ENCODE measurements at regions not wholly inside any gene's neighbourhood (a gene's known extent, or its start where the extent isn't known, plus 50 kb on each side); places are given as distances from the start of the nearest gene placed in this dataset.

GRCh38 chr1:73820843-73821242, 377.1 kb downstream of the LRRIQ3 start:
- no peak for DNase-seq
- Histone ChIP-seq H3K4me1 (ENCODE audit: insufficient read depth, low read length) (no peaks in the 10 kb centered on the region), H3K27ac (ENCODE audit: low read depth, low read length) (no peak overlapping the region), H3K27me3 (ENCODE audit: insufficient read depth, low read length) (no peaks in the 10 kb centered on the region), H3K9me3 (ENCODE audit: control insufficient read depth in 1 of 2, low read length in 2 of 2) (no peaks in the 10 kb centered on the region), H3K4me3 (ENCODE audit: low read length in 2 of 2) (no peak overlapping the region), H3K36me3 (ENCODE audit: insufficient read depth, low read length) (no peaks in the 10 kb centered on the region)
- no peaks in the 10 kb centered on the region for H3K36me3 Mint-ChIP-seq
- no peaks in the 10 kb centered on the region for H3K27me3 Mint-ChIP-seq
- H3K4me3 Mint-ChIP-seq: no peak overlapping the region
- intact Hi-C loops (cut with micrococcal nuclease): no loop called here
- ChIA-PET CTCF (ENCODE audit: partially characterized antibody) (no interaction called here), POLR2A (ENCODE audit: partially characterized antibody) (no interaction called here)
- no peak overlapping the region for H3K27ac Mint-ChIP-seq
- peaks cover 0 to 11% (median 5%) of the 10 kb centered on the region in 8 donors for H3K9me3 Mint-ChIP-seq
- no peaks in the 10 kb centered on the region for H3K4me1 Mint-ChIP-seq

GRCh38 chr1:73813716-73814115, 384.3 kb downstream of the LRRIQ3 start:
- Mint-ChIP-seq H3K36me3 (no peaks in the 10 kb centered on the region), H3K9me3 (peaks cover 0 to 13% (median 6%) of the 10 kb centered on the region in 8 donors), H3K27me3 (no peaks in the 10 kb centered on the region), H3K4me3 (no peak overlapping the region), H3K27ac (no peak overlapping the region), H3K4me1 (no peaks in the 10 kb centered on the region)
- H3K27me3 ChIP-seq (ENCODE audit: insufficient read depth, low read length): no peaks in the 10 kb centered on the region
- no peaks in the 10 kb centered on the region for H3K9me3 ChIP-seq (ENCODE audit: control insufficient read depth in 1 of 2, low read length in 2 of 2)
- intact Hi-C loops (cut with micrococcal nuclease): no loop called here
- no peak for DNase-seq
- ChIA-PET POLR2A (ENCODE audit: partially characterized antibody) (no interaction called here), CTCF (ENCODE audit: partially characterized antibody) (no interaction called here)
- no peaks in the 10 kb centered on the region for H3K4me1 ChIP-seq (ENCODE audit: insufficient read depth, low read length)
- no peak overlapping the region for H3K27ac ChIP-seq (ENCODE audit: low read depth, low read length)
- no peak overlapping the region for H3K4me3 ChIP-seq (ENCODE audit: low read length in 2 of 2)
- no peaks in the 10 kb centered on the region for H3K36me3 ChIP-seq (ENCODE audit: insufficient read depth, low read length)

- Histone ChIP-seq H3K4me1 (ENCODE audit: insufficient read depth, low read length) (no peaks in the 10 kb centered on the region), H3K27ac (ENCODE audit: low read depth, low read length) (no peak overlapping the region), H3K4me3 (ENCODE audit: low read length in 2 of 2) (no peak overlapping the region), H3K9me3 (ENCODE audit: control insufficient read depth in 1 of 2, low read length in 2 of 2) (no peaks in the 10 kb centered on the region), H3K27me3 (ENCODE audit: insufficient read depth, low read length) (no peaks in the 10 kb centered on the region), H3K36me3 (ENCODE audit: insufficient read depth, low read length) (no peaks in the 10 kb centered on the region)
- no peak overlapping the region for H3K27ac Mint-ChIP-seq
- no peak for DNase-seq
- ChIA-PET CTCF (ENCODE audit: partially characterized antibody) (no interaction called here), POLR2A (ENCODE audit: partially characterized antibody) (no interaction called here)
- H3K4me3 Mint-ChIP-seq: no peak overlapping the region
- H3K4me1 Mint-ChIP-seq: no peaks in the 10 kb centered on the region
- H3K36me3 Mint-ChIP-seq: no peaks in the 10 kb centered on the region
- intact Hi-C loops (cut with micrococcal nuclease): no loop called here
- no peaks in the 10 kb centered on the region for H3K27me3 Mint-ChIP-seq
- peaks cover 0 to 13% (median 6%) of the 10 kb centered on the region in 8 donors for H3K9me3 Mint-ChIP-seq
These were observed 384.7 kb downstream of the LRRIQ3 start for GRCh38 chr1:73813236-73813635.

GRCh38 chr1:73811798-73812197, 386.2 kb downstream of the LRRIQ3 start:
- H3K27ac Mint-ChIP-seq: no peak overlapping the region
- H3K4me1 Mint-ChIP-seq: no peaks in the 10 kb centered on the region
- Histone ChIP-seq H3K4me1 (ENCODE audit: insufficient read depth, low read length) (no peaks in the 10 kb centered on the region), H3K27ac (ENCODE audit: low read depth, low read length) (no peak overlapping the region), H3K4me3 (ENCODE audit: low read length in 2 of 2) (no peak overlapping the region), H3K9me3 (ENCODE audit: control insufficient read depth in 1 of 2, low read length in 2 of 2) (no peaks in the 10 kb centered on the region), H3K36me3 (ENCODE audit: insufficient read depth, low read length) (no peaks in the 10 kb centered on the region), H3K27me3 (ENCODE audit: insufficient read depth, low read length) (no peaks in the 10 kb centered on the region)
- DNase-seq: no peak
- peaks cover 0 to 1% of the 10 kb centered on the region in 2 donors for H3K27me3 Mint-ChIP-seq
- H3K36me3 Mint-ChIP-seq: no peaks in the 10 kb centered on the region
- ChIA-PET POLR2A (ENCODE audit: partially characterized antibody) (no interaction called here), CTCF (ENCODE audit: partially characterized antibody) (no interaction called here)
- H3K4me3 Mint-ChIP-seq: no peak overlapping the region
- intact Hi-C loops (cut with micrococcal nuclease): no loop called here
- peaks cover 0 to 11% (median 6%) of the 10 kb centered on the region in 8 donors for H3K9me3 Mint-ChIP-seq

- no peak overlapping the region for H3K4me3 ChIP-seq (ENCODE audit: low read length in 2 of 2)
- ChIA-PET POLR2A (ENCODE audit: partially characterized antibody) (no interaction called here), CTCF (ENCODE audit: partially characterized antibody) (no interaction called here)
- Mint-ChIP-seq H3K36me3 (no peaks in the 10 kb centered on the region), H3K9me3 (peaks cover 0 to 4% (median 0%) of the 10 kb centered on the region in 8 donors), H3K4me1 (no peaks in the 10 kb centered on the region), H3K27ac (no peak overlapping the region), H3K4me3 (no peak overlapping the region), H3K27me3 (peaks cover 0 to 1% of the 10 kb centered on the region in 2 donors)
- intact Hi-C loops (cut with micrococcal nuclease): no loop called here
- no peaks in the 10 kb centered on the region for H3K27me3 ChIP-seq (ENCODE audit: insufficient read depth, low read length)
- H3K4me1 ChIP-seq (ENCODE audit: insufficient read depth, low read length): no peaks in the 10 kb centered on the region
- no peak overlapping the region for H3K27ac ChIP-seq (ENCODE audit: low read depth, low read length)
- H3K9me3 ChIP-seq (ENCODE audit: control insufficient read depth in 1 of 2, low read length in 2 of 2): no peaks in the 10 kb centered on the region
- no peaks in the 10 kb centered on the region for H3K36me3 ChIP-seq (ENCODE audit: insufficient read depth, low read length)
- DNase-seq: no peak
These were observed 393.0 kb downstream of the LRRIQ3 start for GRCh38 chr1:73804935-73805334.

GRCh38 chr1:73803380-73803779, 394.6 kb downstream of the LRRIQ3 start:
- H3K4me3 ChIP-seq (ENCODE audit: low read length in 2 of 2): no peak overlapping the region
- H3K36me3 ChIP-seq (ENCODE audit: insufficient read depth, low read length): no peaks in the 10 kb centered on the region
- no peaks in the 10 kb centered on the region for H3K27me3 ChIP-seq (ENCODE audit: insufficient read depth, low read length)
- H3K4me1 ChIP-seq (ENCODE audit: insufficient read depth, low read length): no peaks in the 10 kb centered on the region
- CTCF ChIA-PET (ENCODE audit: partially characterized antibody): no interaction called here
- POLR2A ChIA-PET (ENCODE audit: partially characterized antibody): no interaction called here
- Mint-ChIP-seq H3K4me3 (no peak overlapping the region), H3K9me3 (no peaks in the 10 kb centered on the region), H3K4me1 (no peaks in the 10 kb centered on the region), H3K36me3 (no peaks in the 10 kb centered on the region), H3K27me3 (peaks cover 0 to 1% of the 10 kb centered on the region in 2 donors), H3K27ac (no peak overlapping the region)
- H3K27ac ChIP-seq (ENCODE audit: low read depth, low read length): no peak overlapping the region
- H3K9me3 ChIP-seq (ENCODE audit: control insufficient read depth in 1 of 2, low read length in 2 of 2): no peaks in the 10 kb centered on the region
- DNase-seq: no peak
- intact Hi-C loops (cut with micrococcal nuclease): no loop called here

- Mint-ChIP-seq H3K27me3 (no peaks in the 10 kb centered on the region), H3K9me3 (no peaks in the 10 kb centered on the region), H3K4me3 (no peak overlapping the region), H3K27ac (no peak overlapping the region), H3K36me3 (no peaks in the 10 kb centered on the region), H3K4me1 (no peaks in the 10 kb centered on the region)
- intact Hi-C loops (cut with micrococcal nuclease): no loop called here
- ChIA-PET POLR2A (ENCODE audit: partially characterized antibody) (no interaction called here), CTCF (ENCODE audit: partially characterized antibody) (no interaction called here)
- H3K9me3 ChIP-seq (ENCODE audit: control insufficient read depth in 1 of 2, low read length in 2 of 2): no peaks in the 10 kb centered on the region
- no peak overlapping the region for H3K27ac ChIP-seq (ENCODE audit: low read depth, low read length)
- no peaks in the 10 kb centered on the region for H3K27me3 ChIP-seq (ENCODE audit: insufficient read depth, low read length)
- no peaks in the 10 kb centered on the region for H3K36me3 ChIP-seq (ENCODE audit: insufficient read depth, low read length)
- no peak overlapping the region for H3K4me3 ChIP-seq (ENCODE audit: low read length in 2 of 2)
- no peaks in the 10 kb centered on the region for H3K4me1 ChIP-seq (ENCODE audit: insufficient read depth, low read length)
- DNase-seq: no peak
These were observed 396.0 kb downstream of the LRRIQ3 start for GRCh38 chr1:73801912-73802429.

- H3K9me3 Mint-ChIP-seq: no peaks in the 10 kb centered on the region
- H3K4me1 Mint-ChIP-seq: no peaks in the 10 kb centered on the region
- intact Hi-C loops (cut with micrococcal nuclease): no loop called here
- ChIA-PET POLR2A (ENCODE audit: partially characterized antibody) (no interaction called here), CTCF (ENCODE audit: partially characterized antibody) (no interaction called here)
- no peak for DNase-seq
- H3K27ac Mint-ChIP-seq: no peak overlapping the region
- no peaks in the 10 kb centered on the region for H3K27me3 Mint-ChIP-seq
- no peak overlapping the region for H3K4me3 ChIP-seq (ENCODE audit: low read length in 2 of 2)
- H3K9me3 ChIP-seq (ENCODE audit: control insufficient read depth in 1 of 2, low read length in 2 of 2): no peaks in the 10 kb centered on the region
- H3K36me3 ChIP-seq (ENCODE audit: insufficient read depth, low read length): no peaks in the 10 kb centered on the region
- no peak overlapping the region for H3K27ac ChIP-seq (ENCODE audit: low read depth, low read length)
- H3K4me3 Mint-ChIP-seq: no peak overlapping the region
- H3K27me3 ChIP-seq (ENCODE audit: insufficient read depth, low read length): no peaks in the 10 kb centered on the region
- no peaks in the 10 kb centered on the region for H3K36me3 Mint-ChIP-seq
- no peaks in the 10 kb centered on the region for H3K4me1 ChIP-seq (ENCODE audit: insufficient read depth, low read length)
These were observed 397.6 kb downstream of the LRRIQ3 start for GRCh38 chr1:73800376-73800775.
